Upper lobe of left lung (tissue), 4 donors: ENCODE measurements at regions not wholly inside any gene's neighbourhood (a gene's known extent, or its start where the extent isn't known, plus 50 kb on each side); places are given as distances from the start of the nearest gene placed in this dataset.

Source experiments
- CTCF ChIP-seq, 6 experiments: fragments of 450-650 bp in 4 of 6; fragments of 200-600 bp in 2 of 6; sonication (generic) in 2 of 6; IDR thresholded peaks; one replicate each; pipeline ENCODE4 v1.5.1; 2016 to 2019; ENCODE audit warnings: antibody characterized with exemption in 6 of 6
- EP300 ChIP-seq, 4 donors: sonication (generic); formaldehyde crosslinking; IDR thresholded peaks; one replicate each; pipeline ENCODE4 v1.5.1; 2017; ENCODE audit warnings: antibody characterized with exemption in 4 of 4, control low read depth in 2 of 4
- POLR2A ChIP-seq, 4 donors: fragments of 450-650 bp; IDR thresholded peaks; one replicate each; pipeline ENCODE4 v1.5.1; 2016 to 2017; ENCODE audit warnings: antibody characterized with exemption in 4 of 4, mild to moderate bottlenecking in 2 of 4
- POLR2AphosphoS5 ChIP-seq, 2 donors: sonication (generic); formaldehyde crosslinking; IDR thresholded peaks; one replicate each; pipeline ENCODE4 v1.5.1; 2017; ENCODE audit warnings: antibody characterized with exemption in 2 of 2

GRCh38 chr14:89550821-89551220 lies 133.8 kb upstream of the FOXN3 start:
- TF ChIP-seq CTCF (IDR thresholded peaks at IDR 0.05) = no peak
- TF ChIP-seq POLR2A (IDR thresholded peaks at IDR 0.05) = no peak
- no peak for TF ChIP-seq EP300 (IDR thresholded peaks at IDR 0.05)
- TF ChIP-seq POLR2AphosphoS5 (IDR thresholded peaks at IDR 0.05) = no peak
